Ureter (tissue), 1 donor: ENCODE measurements at regions not wholly inside any gene's neighbourhood (a gene's known extent, or its start where the extent isn't known, plus 50 kb on each side); places are given as distances from the start of the nearest gene placed in this dataset.
"Not testable (repeated sequence)": the region's sequence is repeated elsewhere in the genome, so short reads cannot be mapped to it uniquely, and the experiment has no call there.

Experiments used
- DNase-seq: peaks from one replicate; pipeline ENCODE4 v3.0.0-alpha.2; 2020; ENCODE audit warnings: low spot score
- donor health status: DM: yes; HTN: yes; CAD: no.

- no peak for DNase-seq
Observed at GRCh38 chr20:1845163-1845523, 50.1 kb upstream of the SIRPA start.

DNA sequence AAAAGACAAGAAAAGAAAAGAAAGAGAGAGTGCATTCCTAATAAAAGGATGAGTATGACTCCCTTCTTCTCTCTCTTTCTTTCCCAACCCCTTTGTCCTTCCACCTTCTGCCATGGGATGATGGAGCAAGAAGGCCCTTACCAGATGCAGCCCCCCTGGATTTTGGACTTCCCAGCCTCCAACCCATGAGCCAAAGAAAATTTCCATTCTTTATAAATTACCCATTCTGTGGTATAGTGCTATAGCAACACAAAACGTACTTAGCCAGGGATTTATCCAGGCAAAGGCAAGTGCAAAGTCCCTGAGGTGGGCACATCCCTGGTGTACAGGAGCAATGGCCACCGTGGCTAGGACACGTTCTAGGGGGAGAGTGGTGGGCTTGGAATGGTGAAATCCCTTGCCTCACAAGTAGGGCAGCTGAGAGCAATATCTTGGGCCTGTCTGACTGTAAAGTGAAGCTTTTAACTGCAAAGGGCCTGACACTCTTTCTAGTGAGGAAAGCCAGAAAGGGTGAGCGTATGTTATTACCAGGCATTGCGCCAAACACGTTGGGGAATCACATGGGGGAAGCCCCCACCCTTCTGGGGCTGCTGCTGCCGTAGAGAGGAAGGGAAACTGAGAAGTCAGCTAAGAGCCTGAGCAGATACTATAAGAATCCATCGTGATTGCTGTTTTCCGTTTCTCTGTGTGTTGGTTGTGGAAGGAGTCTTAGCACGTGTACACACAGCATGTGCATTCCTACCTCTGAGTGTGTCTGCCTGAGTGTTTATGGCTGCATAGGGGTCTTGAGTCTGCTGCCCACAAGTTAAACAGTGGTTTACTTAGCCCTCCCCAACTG is 50.7 kb upstream of the SIRPA start:
- DNase-seq: no peak

DNA sequence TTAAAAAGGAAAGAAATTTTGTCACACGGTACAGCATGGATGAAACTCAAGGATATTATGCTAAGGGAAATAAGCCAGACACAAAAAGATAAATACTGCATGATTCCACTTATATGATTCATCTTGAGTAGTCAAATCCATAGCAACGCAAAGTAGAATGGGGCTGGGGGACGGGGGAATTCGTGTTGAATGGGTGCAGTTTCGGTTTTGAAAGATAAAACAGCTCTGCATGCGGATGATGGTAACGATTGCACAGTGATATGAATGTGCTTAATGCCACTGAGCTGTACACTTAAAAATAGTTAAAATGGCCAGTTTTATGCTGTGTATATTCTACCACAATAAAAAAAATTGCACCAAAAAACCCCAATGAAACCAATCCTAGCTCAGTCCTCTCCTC is 52.9 kb upstream of the SIRPA start:
- no peak for DNase-seq

- DNase-seq: no peak
Observed at GRCh38 chr20:1841554-1842140, 53.6 kb upstream of the SIRPA start.

- no peak for DNase-seq
Observed at GRCh38 chr20:1840817-1841553, 54.2 kb upstream of the SIRPA start.

- DNase-seq: not testable (repeated sequence)
Observed at GRCh38 chr20:1839376-1840317, 55.6 kb upstream of the SIRPA start.

- DNase-seq: no peak
Observed at GRCh38 chr20:1838556-1839279, 56.5 kb upstream of the SIRPA start.

DNA sequence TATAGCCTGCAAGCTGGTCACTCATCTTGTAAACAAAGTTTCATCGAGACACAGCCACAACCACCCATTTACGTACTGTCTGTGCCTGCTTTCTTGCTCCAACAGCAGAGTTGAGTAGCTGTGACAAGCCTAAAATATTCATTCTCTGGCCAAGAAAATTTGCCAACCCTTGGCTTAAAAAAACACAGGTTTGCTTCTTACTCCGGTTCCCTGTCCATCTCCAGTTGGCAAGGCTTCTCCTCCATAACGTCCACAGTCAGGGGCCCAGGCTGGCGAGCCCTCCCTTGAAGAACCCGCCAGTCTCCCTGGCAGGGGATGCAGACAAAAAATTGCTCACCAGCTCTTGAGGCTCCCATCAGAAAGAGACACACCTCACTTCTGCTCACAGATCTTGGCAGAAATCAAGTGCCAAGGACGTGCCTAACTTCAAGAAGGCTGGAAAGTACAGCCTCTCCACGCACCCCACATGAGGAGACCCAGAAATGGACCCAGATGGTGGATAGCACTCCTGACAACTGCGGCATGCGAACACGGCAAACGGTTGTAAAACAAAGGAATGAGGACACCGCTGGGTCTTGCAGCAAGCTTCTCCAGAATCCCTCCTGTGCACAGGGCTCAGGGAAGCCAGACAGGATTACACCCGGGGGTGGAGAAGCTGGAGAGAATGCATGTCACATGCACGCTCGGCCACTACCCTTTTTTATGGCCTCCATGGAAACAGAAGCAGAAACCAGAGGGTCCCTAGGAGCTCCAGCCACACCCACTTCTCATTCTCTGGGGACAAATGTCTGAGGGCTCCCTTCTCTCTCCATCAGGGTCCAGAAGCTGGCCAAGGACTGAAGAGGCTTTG is 59.8 kb upstream of the SIRPA start:
- DNase-seq: no peak

GRCh38 chr20:1833728-1834726 is 61.2 kb upstream of the SIRPA start:
- DNase-seq: no peak

- DNase-seq: no peak
Observed at GRCh38 chr20:1833216-1833615, 62.0 kb upstream of the SIRPA start.

DNA sequence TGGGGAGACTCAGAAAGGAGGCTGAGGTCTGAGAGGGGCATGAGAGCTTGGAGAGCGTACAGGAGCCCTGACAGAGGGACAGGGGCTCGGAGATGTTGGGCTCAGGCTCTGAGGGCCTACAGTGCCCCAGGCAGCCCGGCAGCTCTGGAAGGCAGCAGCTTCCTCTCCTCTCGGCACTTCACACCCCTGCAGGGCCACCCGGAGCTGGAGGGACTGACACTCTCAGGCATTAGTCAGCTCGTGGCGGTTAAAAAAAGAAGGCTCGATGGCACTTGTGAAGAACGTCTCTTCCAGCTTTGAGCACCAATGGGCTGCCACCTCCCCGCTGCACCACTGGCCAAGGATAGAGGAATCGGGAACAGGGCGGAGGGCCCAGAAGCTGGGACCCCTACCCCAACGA is 62.6 kb upstream of the SIRPA start:
- DNase-seq: no peak

GRCh38 chr20:1831606-1832005 is 63.6 kb upstream of the SIRPA start:
- no peak for DNase-seq

DNA sequence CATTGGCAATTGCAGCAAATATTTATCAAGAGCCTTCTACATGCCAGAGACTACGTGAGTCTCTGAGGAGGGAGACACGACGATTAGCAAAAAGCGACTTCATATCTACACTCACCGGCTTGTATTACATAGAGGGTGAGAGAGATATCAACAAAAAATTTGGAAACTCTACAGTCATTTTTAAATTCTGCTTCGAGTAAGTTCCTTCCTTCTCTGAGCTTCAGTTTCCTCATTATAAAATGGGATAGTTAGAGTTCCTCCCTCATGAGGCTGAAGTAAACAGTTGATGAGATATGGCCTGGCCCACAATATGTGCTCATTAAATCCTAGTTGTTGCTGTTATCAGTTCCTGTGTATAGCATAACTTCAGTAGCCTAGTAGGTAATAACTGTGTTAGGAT is 64.1 kb upstream of the SIRPA start:
- no peak for DNase-seq

DNA sequence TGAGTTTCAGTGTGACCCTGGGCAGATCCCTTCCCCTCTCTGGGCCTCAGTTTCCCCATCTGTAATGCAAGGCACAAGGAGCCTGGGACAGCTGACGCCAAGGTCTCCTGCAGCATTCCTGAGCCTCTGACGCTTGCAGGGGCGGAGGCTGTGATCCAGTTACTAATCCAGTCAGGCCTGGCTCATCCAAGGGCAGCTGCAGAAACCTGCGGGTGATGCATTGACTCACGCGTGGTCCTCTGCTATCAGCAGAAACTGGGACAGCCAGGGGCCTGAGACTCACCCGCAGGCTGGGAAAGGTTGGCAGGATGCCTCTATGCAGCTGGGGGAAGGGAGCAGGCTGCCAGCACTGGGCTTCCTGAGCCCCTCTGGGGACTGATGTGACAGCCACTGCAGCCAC is 65.0 kb upstream of the SIRPA start:
- DNase-seq: no peak

DNA sequence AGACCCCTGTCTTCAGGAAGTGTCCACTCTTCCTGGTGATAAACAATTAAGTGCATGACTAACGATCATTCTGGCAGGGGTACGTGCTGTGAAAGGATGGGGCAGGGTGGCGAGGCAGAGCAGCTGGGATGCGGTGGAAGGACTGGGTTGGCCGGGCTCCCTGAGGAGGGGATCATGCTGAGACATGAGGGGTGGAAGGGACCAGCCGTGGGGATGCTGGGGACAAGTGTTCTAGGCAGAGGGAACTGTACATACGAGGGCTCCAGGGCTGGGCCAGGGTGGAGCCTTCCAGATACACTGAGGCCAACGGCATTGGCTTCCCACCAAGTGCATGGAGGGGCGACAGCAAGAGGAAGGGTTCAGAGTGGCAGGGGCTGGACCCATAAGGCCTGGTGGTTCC is 65.7 kb upstream of the SIRPA start:
- no peak for DNase-seq

DNA sequence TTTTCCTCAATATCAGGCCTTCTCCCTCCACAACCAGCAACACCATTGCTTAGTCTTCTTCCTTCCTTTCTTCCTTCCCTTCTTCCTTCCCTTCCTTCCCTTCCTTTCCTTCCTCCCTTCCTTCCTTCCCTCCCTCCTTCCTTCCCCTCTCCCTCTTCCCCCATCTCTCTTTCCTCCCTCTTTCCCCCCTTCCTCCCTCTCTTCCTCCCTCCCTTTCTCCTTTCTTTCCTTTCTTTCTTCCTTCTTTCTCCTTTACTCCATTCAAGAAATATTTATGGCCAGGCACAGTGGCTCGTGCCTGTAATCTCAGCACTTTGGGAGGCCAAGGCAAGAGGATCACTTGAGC is 66.4 kb upstream of the SIRPA start:
- no peak for DNase-seq

DNA sequence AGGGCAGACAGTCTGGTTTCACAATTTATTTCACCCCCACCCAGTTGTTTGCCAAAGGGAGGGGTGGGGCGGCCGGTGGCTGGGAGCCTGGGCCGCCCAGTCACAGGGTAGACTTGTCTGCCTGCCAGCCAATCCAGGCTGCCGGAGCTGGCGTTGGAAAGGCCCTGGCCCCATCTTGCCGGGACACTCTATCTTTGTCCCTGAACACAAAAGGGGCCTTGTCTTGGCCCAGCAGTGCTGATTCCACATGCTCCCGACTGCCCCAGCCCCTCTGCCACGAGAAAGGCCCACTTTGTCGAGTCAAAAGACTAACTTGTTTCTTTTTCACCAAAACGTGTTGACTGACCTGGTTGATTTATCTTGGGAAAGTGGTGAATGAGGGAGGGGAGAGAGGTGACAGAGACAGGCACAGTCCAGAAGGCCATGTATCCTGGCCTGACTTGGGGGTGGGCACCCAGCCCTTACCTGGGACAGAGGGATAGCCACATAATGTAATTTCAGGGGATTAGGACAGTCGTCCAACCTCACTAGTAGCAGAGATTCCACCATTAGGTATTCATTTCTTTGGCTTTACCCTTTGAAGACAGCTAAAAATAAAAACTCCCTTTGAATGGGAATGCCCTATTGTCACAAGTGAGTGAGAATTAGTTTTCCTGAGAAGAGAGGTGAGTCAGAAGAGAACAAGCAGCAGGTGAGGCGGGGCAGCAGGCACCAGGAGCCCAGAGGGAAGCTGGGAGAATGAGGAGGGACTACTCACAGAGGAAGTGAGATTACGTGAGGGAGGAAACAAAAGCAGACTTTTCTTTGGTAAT is 67.0 kb upstream of the SIRPA start:
- DNase-seq: no peak

GRCh38 chr20:1827510-1827973 is 67.7 kb upstream of the SIRPA start:
- no peak for DNase-seq
